HG03064 (cell line): ENCODE measurements at regions not wholly inside any gene's neighbourhood (a gene's known extent, or its start where the extent isn't known, plus 50 kb on each side); places are given as distances from the start of the nearest gene placed in this dataset.
"Not testable (repeated sequence)": the region's sequence is repeated elsewhere in the genome, so short reads cannot be mapped to it uniquely, and the experiment has no call there.

ENCODE experiments used
- ATAC-seq: cut with Tn5 transposase; IDR thresholded peaks from one replicate; pipeline ENCODE4 v1.9.1; 2021; ENCODE audit warnings: low read depth; ENCODE audit not compliant: unreplicated experiment

DNA sequence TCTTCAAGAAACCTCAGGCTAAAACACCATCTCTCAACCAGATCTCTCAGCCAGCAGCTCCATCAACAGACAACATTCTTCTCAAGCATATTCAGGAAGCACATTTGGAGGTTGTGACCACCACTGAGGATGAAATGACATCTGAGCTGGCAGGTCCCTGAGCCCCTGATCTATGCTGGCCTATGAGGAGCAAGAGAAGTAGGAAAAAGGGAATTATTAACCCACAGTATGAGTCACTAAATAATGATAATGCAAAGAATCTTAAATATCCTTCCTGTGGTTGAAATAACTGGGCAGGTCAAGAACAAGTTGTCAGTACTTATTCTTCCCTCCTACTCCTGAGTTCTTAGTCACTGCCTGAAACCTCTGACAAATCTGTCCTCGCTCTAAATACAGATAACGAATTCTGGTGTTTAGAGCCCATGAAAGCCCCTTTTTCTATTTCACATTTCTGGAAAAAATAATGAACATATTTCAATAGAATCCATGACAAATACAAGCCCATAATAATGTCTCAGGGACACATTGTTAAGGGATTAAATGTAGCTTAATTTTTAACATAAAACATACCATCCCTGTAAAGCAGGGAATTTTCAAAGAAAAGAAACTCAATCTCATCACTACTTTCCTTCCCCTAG, 225.8 kb upstream of the IRS2 start:
- ATAC-seq, result no peak

DNA sequence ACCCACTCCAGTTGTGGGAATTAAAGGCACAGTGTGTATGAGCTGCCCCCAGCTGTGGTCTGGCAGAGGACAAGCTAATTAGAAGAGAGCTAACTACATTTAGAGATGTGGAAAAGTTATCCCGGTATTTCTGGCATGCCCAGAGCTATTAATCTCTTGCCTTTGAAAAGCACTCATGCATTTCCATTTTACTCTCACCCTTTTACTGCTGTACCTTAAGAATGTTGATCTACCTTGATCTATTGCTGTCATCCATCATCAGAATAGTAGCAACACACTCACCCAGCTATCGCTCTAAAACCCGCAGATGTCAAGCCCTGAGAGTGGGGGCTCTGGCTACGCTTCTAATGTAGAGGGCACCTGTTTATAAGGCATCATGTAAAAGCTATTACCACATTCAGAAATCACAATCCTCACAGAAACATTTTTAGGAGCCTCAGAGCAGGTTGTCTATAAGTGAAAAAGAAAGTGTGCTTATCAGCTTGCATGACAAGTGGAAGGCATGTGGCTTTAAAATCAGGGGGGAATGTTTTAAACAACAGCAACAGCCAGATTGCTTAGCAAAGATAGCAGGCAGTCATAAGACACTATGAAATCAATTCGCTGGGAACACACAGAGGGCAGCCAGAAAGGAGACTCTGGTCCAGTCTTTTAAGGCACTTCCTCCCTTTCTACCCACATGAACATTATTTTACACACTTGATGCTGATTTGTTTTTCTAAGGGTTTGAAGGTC, 224.2 kb upstream of the IRS2 start:
- ATAC-seq, result no peak

DNA sequence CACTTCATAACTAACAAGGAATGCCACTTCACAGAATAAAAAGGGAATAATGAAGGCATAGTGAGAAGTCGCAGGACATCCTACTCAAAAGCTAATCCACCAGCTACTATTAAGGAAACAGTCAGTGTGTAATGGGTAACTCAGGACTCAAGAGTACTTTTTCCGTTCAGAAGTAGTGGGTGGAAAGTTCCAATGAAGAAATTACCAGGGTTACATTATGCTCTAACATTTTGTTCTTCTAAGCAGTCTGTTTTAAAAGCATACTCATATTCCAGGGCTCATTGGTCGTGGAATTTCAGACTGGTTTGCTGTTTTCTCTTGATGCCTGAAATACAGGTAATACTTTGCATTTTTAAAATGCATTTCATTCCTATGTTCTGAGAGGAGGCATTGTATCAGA, 222.4 kb upstream of the IRS2 start:
- no peak for ATAC-seq

DNA sequence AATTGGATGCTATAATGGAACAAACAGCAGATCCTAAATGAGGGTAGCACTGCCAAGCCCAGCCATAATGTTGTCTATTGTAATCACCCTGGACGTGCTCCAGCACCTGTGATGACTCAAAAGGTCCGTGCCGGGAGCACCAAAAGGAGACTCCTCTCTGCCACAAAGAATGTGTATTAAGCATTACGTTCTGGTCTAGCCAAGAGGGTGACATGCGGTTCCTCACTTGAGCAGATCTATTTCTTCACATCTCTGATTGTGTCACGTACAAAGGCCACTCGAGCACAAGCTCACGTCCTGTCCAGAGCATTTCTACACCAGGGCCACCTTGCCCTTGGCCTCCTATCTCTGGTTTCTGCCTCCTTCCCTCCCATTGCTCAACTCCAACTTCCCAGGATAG, 219.9 kb upstream of the IRS2 start:
- ATAC-seq, result no peak

DNA sequence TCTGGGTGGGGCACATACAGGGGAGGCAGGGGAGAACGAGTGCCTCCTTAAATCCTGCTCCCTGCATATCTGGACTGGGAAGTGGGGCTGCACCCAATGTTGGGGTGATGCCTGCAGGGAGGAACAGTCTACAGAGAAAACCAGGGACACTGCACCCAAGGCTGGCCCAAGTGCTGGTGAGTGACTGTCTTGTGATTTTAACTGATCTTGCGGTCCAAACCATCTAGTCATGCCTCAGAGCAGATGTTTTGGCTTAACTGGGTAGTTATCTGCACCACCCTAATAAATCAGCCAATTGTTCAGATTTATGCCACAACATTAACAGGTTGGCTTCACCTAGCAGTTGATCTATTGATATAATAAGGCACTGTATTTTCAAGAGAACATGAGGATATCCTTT, 219.2 kb upstream of the IRS2 start:
- ATAC-seq, result no peak

DNA sequence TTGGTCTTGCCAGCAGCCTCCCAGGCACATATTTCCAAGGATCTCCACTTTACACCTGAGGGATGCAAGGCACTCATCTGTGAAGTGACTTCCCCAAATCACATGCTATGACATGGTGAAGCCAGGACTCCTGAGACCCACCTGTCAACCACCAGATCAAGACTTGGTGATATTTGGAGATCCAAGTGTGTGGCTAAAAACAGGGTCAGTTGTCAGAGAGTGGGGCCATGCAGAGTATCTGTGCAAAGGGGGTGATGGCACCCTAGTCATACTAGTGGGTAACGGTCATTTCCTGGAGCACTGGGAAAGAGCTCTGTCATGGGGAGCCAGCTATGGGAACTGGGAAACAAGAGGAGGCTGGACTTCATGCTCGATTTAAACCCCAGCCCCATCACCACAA, 218.4 kb upstream of the IRS2 start:
- no peak for ATAC-seq

DNA sequence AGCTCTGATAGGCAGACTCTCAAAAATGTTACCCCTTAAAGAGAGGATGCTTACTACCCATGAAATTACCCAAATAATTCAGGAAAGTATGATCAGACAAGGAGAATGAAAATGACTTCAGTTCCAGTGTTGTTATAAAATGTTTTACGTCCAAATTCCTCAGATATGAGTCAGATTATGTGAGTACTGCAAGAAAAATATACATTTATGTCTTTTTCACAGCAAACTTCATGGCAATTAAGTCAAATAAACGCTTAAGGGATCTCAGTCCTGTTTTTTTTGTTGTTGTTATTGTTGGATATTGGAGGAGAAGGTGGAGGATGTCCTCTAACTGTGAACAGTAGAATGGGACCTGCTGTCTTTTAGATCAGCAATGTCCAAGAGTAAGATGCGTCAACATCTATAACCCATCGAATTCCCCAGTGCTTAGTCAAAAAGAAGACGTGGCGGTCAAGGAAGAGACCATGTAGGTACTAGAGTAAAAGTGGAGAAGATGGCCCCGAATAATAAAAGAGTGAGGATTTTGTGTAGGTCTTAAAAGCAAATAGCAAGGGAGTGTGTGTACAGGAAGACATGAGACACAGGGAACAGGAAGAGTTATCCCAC, 215.4 kb upstream of the IRS2 start:
- no peak for ATAC-seq

DNA sequence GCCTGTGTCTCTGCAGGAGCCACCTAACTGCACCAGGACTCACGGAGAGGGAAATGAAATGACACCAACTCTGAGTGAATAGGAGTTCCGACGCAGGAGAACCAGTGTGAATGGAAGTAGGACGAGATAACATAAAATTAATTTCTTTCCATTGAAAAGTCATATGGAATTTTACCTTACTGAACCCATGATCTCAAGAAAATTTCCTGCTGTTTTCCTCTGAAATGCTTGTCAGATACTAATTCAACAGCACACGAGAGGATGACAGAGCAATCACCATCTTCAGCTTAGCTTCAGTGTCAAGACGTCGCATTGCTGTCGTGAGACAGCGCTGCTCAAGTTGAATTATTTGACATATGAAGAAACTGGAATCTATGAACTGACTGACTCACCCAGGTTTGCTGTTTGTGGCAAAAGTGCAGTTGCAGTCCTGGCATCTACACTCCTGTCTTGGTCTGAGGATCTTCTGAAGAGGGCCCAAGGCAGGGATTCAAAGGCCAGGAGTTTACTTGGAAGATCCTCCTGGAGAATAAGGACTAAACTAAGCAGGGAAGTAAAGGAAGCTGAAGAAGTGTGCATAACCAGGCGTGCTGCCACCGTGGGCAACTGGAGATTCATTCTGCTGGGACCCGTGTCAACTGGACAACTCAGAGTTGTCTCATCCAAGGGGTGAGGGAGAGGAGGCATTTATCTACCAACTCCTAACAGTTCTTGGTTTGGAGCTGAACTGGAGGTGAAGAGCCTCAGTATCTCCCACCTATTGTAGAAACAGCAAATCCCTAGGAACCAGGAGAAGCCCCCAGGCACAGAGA, 214.4 kb upstream of the IRS2 start:
- no peak for ATAC-seq

DNA sequence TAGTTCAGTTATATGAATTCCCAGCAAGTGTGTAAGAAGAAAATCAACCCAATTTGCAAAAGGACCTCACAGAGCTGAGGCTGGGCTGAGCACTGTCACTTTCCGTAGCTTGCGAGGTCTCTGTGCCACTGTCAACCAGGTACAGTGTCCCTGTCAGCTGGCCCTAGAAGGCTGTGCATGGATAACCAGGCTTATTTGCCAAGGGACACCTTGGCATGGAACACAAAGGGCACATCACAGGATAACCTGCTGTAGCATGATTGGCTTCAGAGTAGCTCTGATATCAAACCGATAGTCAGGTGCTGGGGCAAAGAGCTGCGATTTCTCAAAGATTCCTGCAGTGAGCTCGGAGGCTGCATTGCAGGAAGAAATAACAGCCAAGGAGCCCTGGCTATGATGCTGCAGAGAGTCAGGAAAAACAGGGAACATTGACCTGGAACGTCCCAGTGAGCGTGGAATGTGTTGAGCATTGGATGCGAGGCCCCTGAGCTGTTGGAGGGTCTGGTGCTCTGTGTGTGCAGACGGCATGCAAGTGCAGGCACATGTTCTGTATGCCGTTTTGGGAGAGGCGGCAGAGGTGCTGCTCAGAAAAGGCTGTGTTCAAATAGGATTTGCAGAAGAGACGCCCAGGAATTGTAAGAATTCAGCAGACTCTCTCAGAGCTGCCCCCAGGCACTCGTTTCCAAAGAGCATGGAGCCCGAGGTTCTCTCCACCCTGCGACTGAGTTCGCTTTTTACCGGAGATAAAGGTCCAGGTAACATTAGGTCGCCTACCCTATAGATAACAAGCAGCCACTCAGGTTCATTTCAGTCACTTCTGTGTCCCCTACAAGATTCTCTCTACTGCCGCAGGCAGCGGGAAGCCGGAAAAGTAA, 213.5 kb upstream of the IRS2 start:
- no peak for ATAC-seq

DNA sequence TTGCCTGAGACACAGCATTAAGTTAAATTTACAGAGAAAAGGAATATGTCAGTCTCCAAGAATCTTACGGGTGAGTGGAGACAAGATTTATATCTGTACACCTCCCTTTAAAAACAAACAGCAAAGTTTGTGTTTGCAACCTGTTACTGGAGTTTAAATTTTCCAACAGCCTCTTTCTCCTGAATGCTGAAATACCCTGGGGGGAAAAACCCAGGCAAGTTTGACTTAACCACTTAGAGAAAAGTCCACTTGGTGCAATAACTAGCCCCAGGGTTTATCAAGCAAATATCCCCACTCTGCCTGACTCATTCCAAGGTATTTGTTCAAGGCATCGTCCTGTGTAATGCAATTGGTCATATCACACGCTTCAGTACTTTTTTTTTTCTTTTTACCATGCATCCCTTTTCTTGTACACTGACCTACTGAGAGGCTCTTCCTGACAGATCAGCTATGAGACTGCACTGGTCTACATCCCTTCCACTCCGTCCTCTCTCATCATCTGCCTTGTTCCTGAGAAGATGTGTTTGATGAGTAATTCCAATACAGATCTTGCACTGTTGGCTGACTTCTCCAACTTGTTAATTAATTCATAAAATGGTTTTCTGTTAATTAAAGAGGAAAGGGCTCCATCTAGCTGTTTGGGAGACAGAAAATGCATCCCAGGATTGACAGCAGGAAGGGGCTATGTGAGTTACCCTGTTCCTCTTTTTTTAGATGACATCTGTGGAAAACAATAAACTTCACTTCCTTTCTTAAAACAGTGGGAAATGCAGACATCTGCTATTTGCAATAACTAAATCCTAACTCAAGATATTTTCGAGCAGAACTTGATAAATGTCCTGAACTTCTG, 212.5 kb upstream of the IRS2 start:
- no peak for ATAC-seq

DNA sequence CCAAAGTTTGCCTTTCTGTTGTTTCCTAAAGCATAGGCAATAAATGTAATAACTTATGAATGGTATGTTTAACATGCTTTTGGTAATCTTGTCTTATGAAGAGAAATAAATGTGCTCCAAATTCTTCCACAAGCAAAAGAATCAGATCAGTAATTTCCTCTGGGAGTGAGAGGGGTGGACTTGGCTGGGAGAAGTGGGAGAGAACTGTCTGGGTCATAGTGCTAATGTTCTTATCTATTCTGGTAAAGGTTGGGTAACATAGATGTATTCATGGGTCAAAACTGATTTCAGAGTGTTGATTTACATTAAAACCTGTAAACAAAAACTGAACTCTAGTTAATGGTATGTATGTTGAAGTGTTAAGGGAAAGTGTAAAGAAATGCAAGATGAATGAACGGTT, 211.7 kb upstream of the IRS2 start:
- no peak for ATAC-seq

DNA sequence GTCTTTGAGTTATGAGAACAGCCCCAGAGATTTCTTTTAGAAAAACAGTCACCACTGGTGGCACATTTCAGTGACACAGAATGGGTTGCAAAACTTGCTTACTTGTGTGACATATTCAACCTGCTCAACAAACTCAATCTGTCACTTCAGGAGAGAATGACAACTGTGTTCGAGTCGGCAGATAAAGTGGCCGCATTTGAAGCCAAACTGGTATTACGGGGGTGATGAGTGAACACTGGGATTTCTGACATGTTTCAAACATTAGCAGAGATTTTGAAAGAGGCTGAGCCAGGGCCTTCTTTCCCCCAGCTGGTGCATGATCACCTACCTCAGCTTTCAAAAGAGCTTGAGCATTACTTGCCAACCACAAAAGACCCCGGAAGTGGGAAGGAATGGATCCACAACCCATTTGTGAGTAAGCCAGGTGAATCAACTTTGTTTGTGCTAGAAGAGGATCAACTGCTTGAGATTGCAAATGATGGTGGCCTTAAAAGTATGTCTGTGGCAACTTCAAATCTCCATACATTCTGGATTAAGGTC, 210.7 kb upstream of the IRS2 start:
- ATAC-seq, result not testable (repeated sequence)

DNA sequence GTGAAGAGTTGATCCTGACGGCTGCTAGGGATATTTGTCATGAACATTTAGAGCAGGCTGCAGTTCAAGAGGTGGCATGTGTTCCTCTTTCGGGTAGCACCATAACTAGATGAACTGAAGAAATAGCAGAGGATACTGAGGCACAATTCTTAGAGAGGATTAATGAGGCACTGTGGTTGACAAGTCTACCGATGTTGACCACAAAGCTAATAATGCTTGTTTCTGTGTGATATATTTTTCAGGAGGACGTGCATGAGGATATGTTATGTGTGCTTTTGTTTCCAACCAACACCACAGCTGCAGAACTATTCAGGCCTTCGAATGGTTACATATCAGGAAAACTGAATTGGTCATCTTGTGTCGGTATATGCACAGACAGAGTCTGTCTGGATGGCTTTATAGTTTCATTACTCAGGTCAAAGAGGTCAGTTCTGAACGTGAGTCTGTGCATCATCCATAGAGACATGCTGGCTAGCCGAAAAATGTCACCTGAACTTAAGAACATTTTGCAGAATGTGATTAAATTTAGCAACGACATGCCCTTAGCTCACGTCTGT, 210.1 kb upstream of the IRS2 start:
- no peak for ATAC-seq

DNA sequence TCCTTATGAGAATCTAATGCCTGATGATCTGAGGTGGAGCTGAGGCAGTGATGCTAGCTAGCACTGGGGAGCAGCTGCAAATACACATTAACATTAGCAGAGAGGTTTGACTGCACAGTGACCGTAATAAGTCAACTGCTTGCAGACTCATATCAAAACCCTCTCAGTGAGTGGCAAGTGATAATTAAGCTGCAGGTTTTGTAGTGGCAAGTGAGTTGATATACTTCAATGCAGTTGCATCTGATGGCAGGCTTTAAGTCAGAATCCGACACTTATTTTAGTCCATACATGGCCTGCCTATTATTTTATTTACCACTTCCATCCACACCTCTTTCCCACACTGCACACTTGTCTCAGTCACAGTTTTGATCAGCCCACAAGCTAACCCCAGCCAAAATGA, 209.2 kb upstream of the IRS2 start:
- ATAC-seq, result no peak

DNA sequence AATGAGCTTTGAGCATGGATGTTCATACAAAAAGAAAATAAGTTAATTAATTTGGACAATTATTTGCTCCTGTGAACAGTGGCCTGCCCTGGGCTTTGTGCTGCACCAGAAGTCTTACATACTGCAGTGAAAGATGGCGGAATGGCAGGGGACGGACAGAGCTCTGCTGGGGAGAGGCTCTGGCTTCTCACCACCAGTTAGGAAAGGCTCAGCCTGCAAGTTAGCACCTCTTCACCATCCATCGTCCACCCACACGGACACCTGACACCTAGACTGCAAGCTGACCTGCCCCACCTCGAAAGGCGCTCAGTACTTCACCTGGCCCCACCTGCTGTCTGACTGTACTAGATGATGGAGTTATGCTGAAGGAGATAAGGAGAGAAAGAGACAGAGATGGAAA, 203.9 kb upstream of the IRS2 start:
- no peak for ATAC-seq

DNA sequence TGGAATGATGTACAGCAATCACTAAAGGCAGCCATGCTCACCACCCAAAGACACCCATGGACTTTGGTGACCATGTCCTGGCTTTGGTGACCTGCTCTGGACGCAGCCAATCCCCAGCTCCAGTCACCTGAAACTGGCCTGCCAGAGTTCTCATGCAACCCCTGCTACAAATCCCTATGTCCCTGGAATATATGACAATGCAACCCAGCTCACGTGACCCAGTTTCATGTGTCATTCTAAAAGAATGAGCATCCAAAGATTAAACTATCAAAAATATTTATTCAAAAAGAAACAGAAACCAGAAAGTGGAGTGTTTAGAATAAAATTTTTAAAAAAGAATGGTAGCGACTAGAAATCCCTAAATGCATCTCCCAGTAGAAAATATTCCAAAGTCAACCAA, 203.3 kb upstream of the IRS2 start:
- ATAC-seq, result no peak

DNA sequence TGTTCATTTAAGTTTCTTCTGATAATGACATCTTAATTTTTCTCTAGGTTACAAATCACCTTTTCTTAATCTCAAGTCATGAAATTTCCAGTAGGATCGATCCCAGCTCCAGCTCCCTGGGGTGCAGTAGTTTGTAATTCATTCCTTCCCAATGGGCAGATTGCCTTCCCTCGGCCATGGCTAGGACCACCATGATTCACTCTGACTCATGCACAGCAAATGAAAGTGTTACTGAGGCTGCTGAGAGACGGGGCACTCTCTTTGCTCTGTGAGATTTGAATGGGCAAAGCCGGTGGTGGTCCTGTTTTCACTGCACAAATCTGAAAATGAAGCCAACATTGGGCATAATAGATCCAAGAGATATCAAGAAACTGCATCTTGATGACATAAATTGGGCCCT, 202.8 kb upstream of the IRS2 start:
- ATAC-seq, result no peak

DNA sequence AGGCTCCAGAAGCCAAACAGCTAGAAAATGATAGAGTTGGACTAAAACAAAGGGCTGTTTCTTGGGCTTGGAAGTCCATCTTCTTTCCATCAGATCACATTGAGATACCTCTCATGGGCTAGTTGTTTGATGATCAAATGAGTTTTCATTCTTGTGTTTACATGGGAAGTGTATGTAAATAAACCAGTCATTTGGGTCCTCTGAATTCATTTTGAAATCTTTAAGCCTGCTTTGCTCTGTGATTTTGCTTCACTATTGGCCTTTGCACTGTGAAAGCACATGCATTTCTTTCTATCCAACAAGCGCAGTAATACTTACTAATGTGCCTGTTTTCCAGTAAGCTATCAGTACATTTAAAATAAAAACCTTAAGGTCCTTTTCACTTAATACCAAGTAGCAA, 200.5 kb upstream of the IRS2 start:
- no peak for ATAC-seq

DNA sequence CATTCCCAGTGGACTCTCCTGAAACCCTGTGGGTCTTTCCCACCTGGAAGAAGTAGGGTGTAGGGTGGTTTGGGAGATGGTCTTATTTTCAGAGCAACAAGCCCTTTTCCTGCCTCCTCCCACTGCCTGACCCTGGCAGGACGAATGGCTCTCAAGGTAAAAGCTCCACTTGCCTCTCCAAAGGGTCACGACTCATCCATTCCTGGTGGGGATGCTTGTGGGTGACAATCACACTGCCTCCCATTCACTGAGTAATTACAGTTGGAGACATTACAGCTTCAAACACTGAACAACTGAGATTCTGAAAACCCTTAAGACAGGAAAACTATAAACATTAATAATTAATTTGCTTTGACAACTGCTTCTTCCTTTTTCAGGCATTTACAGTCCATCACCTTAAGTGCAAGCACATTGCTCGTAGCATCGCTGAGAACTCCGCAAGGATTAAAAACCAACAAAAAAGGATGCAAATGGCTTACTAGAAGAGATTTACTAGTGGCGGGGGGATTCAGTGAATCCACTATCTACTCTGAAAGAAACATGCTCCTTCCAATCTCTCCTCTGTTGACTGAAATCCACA, 199.6 kb upstream of the IRS2 start:
- no peak for ATAC-seq
